OCI-LY1 (cell line): ENCODE measurements at regions not wholly inside any gene's neighbourhood (a gene's known extent, or its start where the extent isn't known, plus 50 kb on each side); places are given as distances from the start of the nearest gene placed in this dataset.

Experiments used
- H2AFZ ChIP-seq: fragments of 200-600 bp; sonication (generic), shearing (Covaris generic); 2 replicates; pipeline ENCODE4 v1.6.0; 2014; ENCODE audit warnings: antibody characterized with exemption, mild to moderate bottlenecking, low read length
- H3F3A ChIP-seq: fragments of 200-600 bp; sonication (generic), shearing (Covaris generic); 2 replicates; pipeline ENCODE4 v1.6.0; 2014; ENCODE audit warnings: mild to moderate bottlenecking, antibody characterized with exemption, low read length, moderate library complexity; ENCODE audit not compliant: insufficient read depth
- H3K27ac ChIP-seq: fragments of 200-600 bp; sonication (generic); 2 replicates; pipeline ENCODE4 v1.5.1; 2014; ENCODE audit warnings: low read length, mixed run types, mild to moderate bottlenecking, low read depth; ENCODE audit not compliant: poor library complexity, severe bottlenecking
- H3K27me3 ChIP-seq: fragments of 200-600 bp; sonication (generic); 2 replicates; pipeline ENCODE4 v1.6.0; 2014; ENCODE audit warnings: antibody characterized with exemption, mild to moderate bottlenecking, low read length, moderate library complexity; ENCODE audit not compliant: insufficient read depth
- H3K36me3 ChIP-seq: fragments of 200-600 bp; sonication (generic); 2 replicates; pipeline ENCODE4 v1.6.1; 2014; ENCODE audit warnings: mild to moderate bottlenecking, antibody characterized with exemption, low read length, moderate library complexity, mixed read lengths; ENCODE audit not compliant: insufficient read depth
- H3K4me1 ChIP-seq: fragments of 200-600 bp; sonication (generic); 2 replicates; pipeline ENCODE4 v1.5.1; 2014; ENCODE audit warnings: mild to moderate bottlenecking, low read length, moderate library complexity; ENCODE audit not compliant: insufficient read depth, severe bottlenecking
- H3K4me2 ChIP-seq: fragments of 200-600 bp; sonication (generic), shearing (Covaris generic); 2 replicates; pipeline ENCODE4 v1.6.1; 2014; ENCODE audit warnings: low read length
- H3K4me3 ChIP-seq: fragments of 200-600 bp; sonication (generic); 2 replicates; pipeline ENCODE4 v1.5.1; 2014; ENCODE audit warnings: low read length, low read depth, mild to moderate bottlenecking, mixed read lengths; ENCODE audit not compliant: poor library complexity, severe bottlenecking
- H3K79me2 ChIP-seq: fragments of 200-600 bp; shearing (Covaris generic); 2 replicates; pipeline ENCODE4 v1.6.1; 2016; ENCODE audit warnings: mixed run types, low read length, mixed read lengths; ENCODE audit not compliant: insufficient read depth
- H3K9ac ChIP-seq: fragments of 200-600 bp; sonication (generic), shearing (Covaris generic); 2 replicates; pipeline ENCODE4 v1.6.1; 2014; ENCODE audit warnings: mild to moderate bottlenecking, low read length, mixed read lengths
- H3K9me2 ChIP-seq: fragments of 200-600 bp; sonication (generic), shearing (Covaris generic); 2 replicates; pipeline ENCODE4 v1.6.1; 2014; ENCODE audit warnings: low read depth, mild to moderate bottlenecking, low read length, mixed read lengths
- H3K9me3 ChIP-seq: fragments of 200-600 bp; shearing (Covaris generic); 2 replicates; pipeline ENCODE4 v1.6.1; 2014; ENCODE audit warnings: low read length, mixed read lengths
- H4K20me1 ChIP-seq: fragments of 200-600 bp; sonication (generic), shearing (Covaris generic); 2 replicates; pipeline ENCODE4 v1.6.0; 2016; ENCODE audit warnings: mild to moderate bottlenecking, low read length; ENCODE audit not compliant: insufficient read depth
- CTCF ChIP-seq: fragments of 200-600 bp; sonication (generic), shearing (Covaris generic); IDR thresholded peaks from 2 replicates; pipeline ENCODE4 v1.5.1; 2017; ENCODE audit warnings: mild to moderate bottlenecking, antibody characterized with exemption, low read length, moderate library complexity, mixed read lengths
- EZH2 ChIP-seq: fragments of 200-600 bp; sonication (generic), shearing (Covaris generic); IDR thresholded peaks from 2 replicates; pipeline ENCODE4 v1.8.0; 2017; ENCODE audit warnings: borderline replicate concordance, mixed run types, mild to moderate bottlenecking, antibody characterized with exemption, low read length, moderate library complexity, mixed read lengths

- no peaks in the 10 kb centered on the region for H3K79me2 ChIP-seq
- no peaks in the 10 kb centered on the region for H3K36me3 ChIP-seq
- H3K4me1 ChIP-seq: no peaks in the 10 kb centered on the region
- no peak overlapping the region for H3K9ac ChIP-seq
- no peaks in the 10 kb centered on the region; the same call in 1 of the 2 replicates for H3K27me3 ChIP-seq
- no peak overlapping the region for H3K27ac ChIP-seq
- H2AFZ ChIP-seq: no peak overlapping the region
- H3K9me2 ChIP-seq: no peaks in the 10 kb centered on the region
- TF ChIP-seq EZH2 (no peak), CTCF (no peak)
- no peaks in the 10 kb centered on the region for H3F3A ChIP-seq
- H4K20me1 ChIP-seq: no peaks in the 10 kb centered on the region
- no peak overlapping the region for H3K4me3 ChIP-seq
- no peaks in the 10 kb centered on the region for H3K9me3 ChIP-seq
- no peak overlapping the region for H3K4me2 ChIP-seq
Measured at GRCh38 chr20:23167431-23167830, 81.3 kb upstream of the CD93 start.

- Histone ChIP-seq H3K9me3 (no peaks in the 10 kb centered on the region), H3K79me2 (no peaks in the 10 kb centered on the region), H3K36me3 (no peaks in the 10 kb centered on the region), H3K4me1 (no peaks in the 10 kb centered on the region), H3K4me2 (no peak overlapping the region), H3K27ac (no peak overlapping the region), H4K20me1 (no peaks in the 10 kb centered on the region), H3K4me3 (no peak overlapping the region), H3K27me3 (no peaks in the 10 kb centered on the region; the same call in 1 of the 2 replicates), H3K9ac (no peak overlapping the region), H3F3A (no peaks in the 10 kb centered on the region), H2AFZ (no peak overlapping the region), H3K9me2 (no peaks in the 10 kb centered on the region)
- TF ChIP-seq CTCF (no peak), EZH2 (no peak)
Measured at GRCh38 chr20:23166563-23166962, 80.4 kb upstream of the CD93 start.

- Histone ChIP-seq H3K9ac (no peak overlapping the region), H4K20me1 (no peaks in the 10 kb centered on the region), H3K27me3 (no peaks in the 10 kb centered on the region; the same call in 1 of the 2 replicates), H3K9me3 (no peaks in the 10 kb centered on the region), H3K27ac (no peak overlapping the region), H3K4me3 (no peak overlapping the region), H3F3A (no peaks in the 10 kb centered on the region), H3K36me3 (no peaks in the 10 kb centered on the region), H3K79me2 (no peaks in the 10 kb centered on the region), H2AFZ (no peak overlapping the region), H3K4me1 (no peaks in the 10 kb centered on the region), H3K9me2 (no peaks in the 10 kb centered on the region), H3K4me2 (no peak overlapping the region)
- TF ChIP-seq EZH2: no peak
- no peak for TF ChIP-seq CTCF
Measured at GRCh38 chr20:23165964-23166363, 79.8 kb upstream of the CD93 start.
